ENCODE measurements at regions not wholly inside any gene's neighbourhood (a gene's known extent, or its start where the extent isn't known, plus 50 kb on each side); places are given as distances from the start of the nearest gene placed in this dataset.
A peak's percentile ranks its signal among the peaks of the same experiment; 100 is the strongest.

- no peak for DNase-seq (ENCODE audit: low spot score)
Measured at GRCh38 chr5:10876006-10876744, 115.1 kb upstream of the DAP start.

- no peak for DNase-seq (ENCODE audit: low spot score)
Measured at GRCh38 chr5:10875201-10875768, 114.3 kb upstream of the DAP start.

- no peak for DNase-seq (ENCODE audit: low spot score)
Measured at GRCh38 chr5:10874541-10874940, 113.5 kb upstream of the DAP start.

- DNase-seq (ENCODE audit: low spot score) = no peak
Measured at GRCh38 chr5:10870791-10871190, 109.8 kb upstream of the DAP start.

- no peak for DNase-seq (ENCODE audit: low spot score)
Measured at GRCh38 chr5:10868956-10869355, 107.9 kb upstream of the DAP start.

GRCh38 chr5:10867389-10868303 lies 106.6 kb upstream of the DAP start:
- no peak for DNase-seq (ENCODE audit: low spot score)

- no peak for DNase-seq (ENCODE audit: low spot score)
Measured at GRCh38 chr5:10866913-10867312, 105.9 kb upstream of the DAP start.

GRCh38 chr5:10863763-10864383 lies 102.8 kb upstream of the DAP start:
- DNase-seq (ENCODE audit: low spot score) = no peak

GRCh38 chr5:10862085-10862484 lies 101.1 kb upstream of the DAP start:
- no peak for DNase-seq (ENCODE audit: low spot score)

GRCh38 chr5:10861423-10861790 lies 100.4 kb upstream of the DAP start:
- no peak for DNase-seq (ENCODE audit: low spot score)

- DNase-seq (ENCODE audit: low spot score) = no peak
Measured at GRCh38 chr5:10860645-10861422, 99.8 kb upstream of the DAP start.

GRCh38 chr5:10860196-10860543 lies 99.1 kb upstream of the DAP start:
- no peak for DNase-seq (ENCODE audit: low spot score)

GRCh38 chr5:10859393-10860195 lies 98.6 kb upstream of the DAP start:
- DNase-seq (ENCODE audit: low spot score) = no peak

- DNase-seq (ENCODE audit: low spot score) = no peak
Measured at GRCh38 chr5:10858945-10859344, 97.9 kb upstream of the DAP start.

GRCh38 chr5:10858307-10858706 lies 97.3 kb upstream of the DAP start:
- DNase-seq (ENCODE audit: low spot score) = no peak

GRCh38 chr5:10857338-10857733 lies 96.3 kb upstream of the DAP start:
- no peak for DNase-seq (ENCODE audit: low spot score)

GRCh38 chr5:10856683-10857337 lies 95.8 kb upstream of the DAP start:
- DNase-seq (ENCODE audit: low spot score) = peak; percentile 80

GRCh38 chr5:10856071-10856470 lies 95.0 kb upstream of the DAP start:
- DNase-seq (ENCODE audit: low spot score) = no peak

- DNase-seq (ENCODE audit: low spot score) = no peak
Measured at GRCh38 chr5:10854506-10855277, 93.7 kb upstream of the DAP start.

GRCh38 chr5:10853154-10853553 lies 92.1 kb upstream of the DAP start:
- DNase-seq (ENCODE audit: low spot score) = no peak

Measured in left forelimb (tissue), 1 donor.